Psoas muscle (tissue), 7 donors: ENCODE measurements at regions not wholly inside any gene's neighbourhood (a gene's known extent, or its start where the extent isn't known, plus 50 kb on each side); places are given as distances from the start of the nearest gene placed in this dataset.
"Not testable (repeated sequence)": the region's sequence is repeated elsewhere in the genome, so short reads cannot be mapped to it uniquely, and the experiment has no call there.

Source experiments
- ATAC-seq, 4 donors: fragments of 200-7000 bp; cut with Tn5 transposase; one replicate each; pipeline ENCODE4 v1.9.1; 2020; ENCODE audit warnings: moderate library complexity in 3 of 4, mild to moderate bottlenecking in 2 of 4
- DNase-seq, 2 donors: peaks; one replicate each; pipeline ENCODE4 v3.0.0-alpha.2; 2020
- H3K27ac ChIP-seq: fragments of 200-600 bp; one replicate; pipeline ENCODE4 v1.8.0; 2022
- H3K27me3 ChIP-seq, 3 donors: fragments of 200-600 bp in 1 of 3; one replicate each; pipeline versions ENCODE4 v1.6.1 to v1.8.0; 2013 to 2022; ENCODE audit warnings: low read length in 2 of 3, mild to moderate bottlenecking in 2 of 3, moderate library complexity in 1 of 3; ENCODE audit not compliant: insufficient read depth in 3 of 3
- H3K36me3 ChIP-seq, 2 donors: fragments of 200-600 bp in 1 of 2; one replicate each; pipeline versions ENCODE4 v1.6.1 to v1.8.0; 2013 to 2022; ENCODE audit warnings: low read depth in 1 of 2, mild to moderate bottlenecking in 1 of 2, moderate library complexity in 1 of 2; ENCODE audit not compliant: insufficient read depth in 1 of 2
- H3K4me1 ChIP-seq: fragments of 200-600 bp; one replicate; pipeline ENCODE4 v1.8.0; 2022
- H3K4me3 ChIP-seq: fragments of 200-600 bp; one replicate; pipeline ENCODE4 v1.8.0; 2022; ENCODE audit warnings: mild to moderate bottlenecking
- H3K9me3 ChIP-seq: fragments of 200-600 bp; one replicate; pipeline ENCODE4 v1.8.0; 2022
- CTCF ChIP-seq: fragments of 200-600 bp; IDR thresholded peaks from one replicate; pipeline ENCODE4 v1.8.0; 2022; ENCODE audit warnings: antibody characterized with exemption
- WGBS, 3 donors: extraction: QIAGEN DNeasy Blood & Tissue Kit; methylation state at CpG; one replicate each; pipeline versions ENCODE4 v1.1.6 to v1.1.7; 2013; 5-methylcytosine and 5-hydroxymethylcytosine counted together
- intact Hi-C, 2 donors: fragments of 100-400 bp; cut with DNase I; formaldehyde crosslinking; loops; one replicate each; pipeline versions ENCODE4 v1.11.0 to v1.14.2; 2022
- donor health status: healthy with polysubstance abuse.
- donor health status: DM: no; HTN: no; CAD: no; lungs with moderate emphysema.
- donor health status: Bipolar disorder and iron deficiency.
- donor health status: healthy.
- donor health status: DM: yes; HTN: yes; CAD: no.
- donor health status: DM: no; HTN: no; CAD: no.
- donor health status: DM: yes; HTN: yes; CAD: no.

GRCh38 chr12:61584943-61585342 is 675.3 kb upstream of the USP15 start:
- Histone ChIP-seq H3K9me3 (no peaks in the 10 kb centered on the region), H3K27me3 (no peaks in the 10 kb centered on the region), H3K4me3 (no peak overlapping the region), H3K36me3 (no peaks in the 10 kb centered on the region), H3K27ac (no peak overlapping the region), H3K4me1 (no peaks in the 10 kb centered on the region)
- ATAC-seq: no peak
- 83 to 87% (median 87%) methylated on average over 1 of the region's 1 CpG for WGBS, 3 donors
- intact Hi-C loops: no loop called here
- no peak for DNase-seq
- no peak for TF ChIP-seq CTCF

GRCh38 chr12:61590864-61591263 is 669.3 kb upstream of the USP15 start:
- intact Hi-C loops, H3K27ac ChIP-seq, H3K4me1 ChIP-seq, H3K4me3 ChIP-seq, ATAC-seq, H3K36me3 ChIP-seq, H3K27me3 ChIP-seq, DNase-seq, H3K9me3 ChIP-seq: not testable (repeated sequence)

GRCh38 chr12:61610143-61610542 is 650.1 kb upstream of the USP15 start:
- H3K27ac ChIP-seq: no peak overlapping the region
- no peaks in the 10 kb centered on the region for H3K9me3 ChIP-seq
- intact Hi-C loops: no loop called here
- H3K4me3 ChIP-seq: no peak overlapping the region
- no peaks in the 10 kb centered on the region for H3K4me1 ChIP-seq
- DNase-seq (no peak), ATAC-seq (no peak)
- TF ChIP-seq CTCF: no peak
- no peaks in the 10 kb centered on the region for H3K27me3 ChIP-seq
- H3K36me3 ChIP-seq: no peaks in the 10 kb centered on the region

GRCh38 chr12:61629702-61630101 is 630.5 kb upstream of the USP15 start:
- intact Hi-C loops: no loop called here
- Histone ChIP-seq H3K4me1 (no peaks in the 10 kb centered on the region), H3K4me3 (no peak overlapping the region), H3K27me3 (no peaks in the 10 kb centered on the region), H3K9me3 (no peaks in the 10 kb centered on the region), H3K27ac (no peak overlapping the region), H3K36me3 (no peaks in the 10 kb centered on the region)
- ATAC-seq (no peak), DNase-seq (no peak)
- WGBS, 3 donors: 60 to 66% (median 61%) methylated on average over 2 of the region's 2 CpGs
- TF ChIP-seq CTCF: no peak

- Histone ChIP-seq H3K9me3 (no peaks in the 10 kb centered on the region), H3K4me1 (no peaks in the 10 kb centered on the region), H3K27me3 (no peaks in the 10 kb centered on the region), H3K36me3 (no peaks in the 10 kb centered on the region), H3K4me3 (no peak overlapping the region), H3K27ac (no peak overlapping the region)
- WGBS, 3 donors: 72 to 73% (median 72%) methylated on average over 3 of the region's 3 CpGs
- intact Hi-C loops: no loop called here
- ATAC-seq (no peak), DNase-seq (no peak)
- no peak for TF ChIP-seq CTCF
Measured at GRCh38 chr12:61646639-61647038, 613.6 kb upstream of the USP15 start.
